ENCODE measurements at regions not wholly inside any gene's neighbourhood (a gene's known extent, or its start where the extent isn't known, plus 50 kb on each side); places are given as distances from the start of the nearest gene placed in this dataset.

- Histone ChIP-seq H3K4me1 (ENCODE audit: control insufficient read depth, low read length) (no peaks in the 10 kb centered on the region), H3K4me2 (ENCODE audit: low read length) (no peak overlapping the region), H3K27ac (ENCODE audit: low read depth, low read length) (no peak overlapping the region), H3K4me3 (ENCODE audit: low read length) (no peak overlapping the region), H3K9me3 (ENCODE audit: control insufficient read depth, insufficient read depth, low read length) (no peaks in the 10 kb centered on the region), H4K20me1 (ENCODE audit: control insufficient read depth, insufficient read depth, low read depth, low read length) (no peaks in the 10 kb centered on the region), H3F3A (ENCODE audit: control insufficient read depth, insufficient read depth) (no peaks in the 10 kb centered on the region), H3K79me2 (ENCODE audit: control insufficient read depth, low read length) (no peaks in the 10 kb centered on the region), H3K36me3 (ENCODE audit: control insufficient read depth, low read length) (no peaks in the 10 kb centered on the region), H3K27me3 (ENCODE audit: control insufficient read depth, low read length) (no peaks in the 10 kb centered on the region), H3K9me2 (replicated peaks; ENCODE audit: control insufficient read depth, low read length) (no peaks in the 10 kb centered on the region)
- TF ChIP-seq EZH2phosphoT487 (IDR thresholded peaks at IDR 0.05; ENCODE audit: borderline replicate concordance, low read length) (no peak), CTCF (IDR thresholded peaks at IDR 0.05; ENCODE audit: low read depth, low read length, poor library complexity, severe bottlenecking) (no peak)
Observed at GRCh38 chr5:58122157-58122556, 337.7 kb downstream of the PLK2 start.

DNA sequence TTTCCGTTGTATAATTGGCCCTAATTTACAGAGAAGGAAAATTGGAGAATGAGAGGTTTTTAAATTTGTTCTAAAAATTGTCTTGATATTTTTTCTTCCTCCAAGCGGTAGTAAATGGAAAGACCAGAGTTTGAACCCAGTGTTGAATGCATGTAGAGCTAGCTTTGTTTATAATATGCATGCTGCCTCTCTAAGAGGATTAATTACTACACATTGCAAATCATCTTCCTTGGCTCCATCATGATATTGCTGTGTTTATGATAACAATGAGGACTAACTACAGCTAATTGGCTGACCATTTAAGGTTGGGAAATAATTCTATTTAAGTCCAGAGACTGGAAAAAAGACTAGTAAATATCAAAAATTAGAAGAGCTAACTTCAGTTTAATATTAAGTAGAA is 338.5 kb downstream of the PLK2 start:
- H4K20me1 ChIP-seq (ENCODE audit: control insufficient read depth, insufficient read depth, low read depth, low read length), result no peaks in the 10 kb centered on the region
- no peak overlapping the region for H3K4me2 ChIP-seq (ENCODE audit: low read length)
- TF ChIP-seq CTCF (IDR thresholded peaks at IDR 0.05; ENCODE audit: low read depth, low read length, poor library complexity, severe bottlenecking) (no peak), EZH2phosphoT487 (IDR thresholded peaks at IDR 0.05; ENCODE audit: borderline replicate concordance, low read length) (no peak)
- H3K27ac ChIP-seq (ENCODE audit: low read depth, low read length), result no peak overlapping the region
- H3K9me2 ChIP-seq (replicated peaks; ENCODE audit: control insufficient read depth, low read length), result no peaks in the 10 kb centered on the region
- H3K36me3 ChIP-seq (ENCODE audit: control insufficient read depth, low read length), result no peaks in the 10 kb centered on the region
- no peaks in the 10 kb centered on the region for H3K79me2 ChIP-seq (ENCODE audit: control insufficient read depth, low read length)
- H3F3A ChIP-seq (ENCODE audit: control insufficient read depth, insufficient read depth), result no peaks in the 10 kb centered on the region
- no peaks in the 10 kb centered on the region for H3K4me1 ChIP-seq (ENCODE audit: control insufficient read depth, low read length)
- no peaks in the 10 kb centered on the region for H3K9me3 ChIP-seq (ENCODE audit: control insufficient read depth, insufficient read depth, low read length)
- no peak overlapping the region for H3K4me3 ChIP-seq (ENCODE audit: low read length)
- H3K27me3 ChIP-seq (ENCODE audit: control insufficient read depth, low read length), result no peaks in the 10 kb centered on the region

DNA sequence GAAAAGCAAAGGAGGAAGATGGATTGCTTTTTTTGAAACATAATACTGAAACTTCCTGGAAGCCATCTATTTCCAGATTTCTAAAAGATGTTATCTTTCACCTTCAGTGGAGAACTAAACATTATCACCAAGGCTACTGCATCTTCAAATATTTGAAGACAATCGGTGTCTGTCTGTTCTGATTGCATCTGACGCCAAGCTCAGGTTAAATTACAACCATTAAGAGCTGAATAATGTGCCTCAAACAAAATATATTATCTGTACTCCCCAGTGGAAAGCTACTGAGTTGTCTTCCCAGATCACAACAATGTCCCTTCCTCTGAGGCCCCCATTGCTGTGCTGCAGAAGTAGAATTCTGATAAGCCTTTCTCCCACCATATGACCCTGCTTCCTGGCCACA is 342.3 kb downstream of the PLK2 start:
- H3K36me3 ChIP-seq (ENCODE audit: control insufficient read depth, low read length), result no peaks in the 10 kb centered on the region
- TF ChIP-seq EZH2phosphoT487 (IDR thresholded peaks at IDR 0.05; ENCODE audit: borderline replicate concordance, low read length) (no peak), CTCF (IDR thresholded peaks at IDR 0.05; ENCODE audit: low read depth, low read length, poor library complexity, severe bottlenecking) (no peak)
- H3K27ac ChIP-seq (ENCODE audit: low read depth, low read length), result no peak overlapping the region

GRCh38 chr5:58116346-58116745 is 343.5 kb downstream of the PLK2 start:
- Histone ChIP-seq H3K4me2 (ENCODE audit: low read length) (no peak overlapping the region), H3K9me2 (replicated peaks; ENCODE audit: control insufficient read depth, low read length) (no peaks in the 10 kb centered on the region), H3K9me3 (ENCODE audit: control insufficient read depth, insufficient read depth, low read length) (no peaks in the 10 kb centered on the region), H3K27me3 (ENCODE audit: control insufficient read depth, low read length) (no peaks in the 10 kb centered on the region), H3K27ac (ENCODE audit: low read depth, low read length) (no peak overlapping the region), H3F3A (ENCODE audit: control insufficient read depth, insufficient read depth) (no peaks in the 10 kb centered on the region), H3K4me1 (ENCODE audit: control insufficient read depth, low read length) (no peaks in the 10 kb centered on the region), H3K4me3 (ENCODE audit: low read length) (no peak overlapping the region), H4K20me1 (ENCODE audit: control insufficient read depth, insufficient read depth, low read depth, low read length) (no peaks in the 10 kb centered on the region), H3K36me3 (ENCODE audit: control insufficient read depth, low read length) (no peaks in the 10 kb centered on the region), H3K79me2 (ENCODE audit: control insufficient read depth, low read length) (no peaks in the 10 kb centered on the region)
- no peak for TF ChIP-seq EZH2phosphoT487 (IDR thresholded peaks at IDR 0.05; ENCODE audit: borderline replicate concordance, low read length)
- TF ChIP-seq CTCF (IDR thresholded peaks at IDR 0.05; ENCODE audit: low read depth, low read length, poor library complexity, severe bottlenecking), result no peak

More for the DNA sequence above, 342.3 kb downstream of the PLK2 start:
- Histone ChIP-seq H3K9me3 (ENCODE audit: control insufficient read depth, insufficient read depth, low read length) (no peaks in the 10 kb centered on the region), H3K27me3 (ENCODE audit: control insufficient read depth, low read length) (no peaks in the 10 kb centered on the region), H3F3A (ENCODE audit: control insufficient read depth, insufficient read depth) (no peaks in the 10 kb centered on the region), H3K4me2 (ENCODE audit: low read length) (no peak overlapping the region), H3K79me2 (ENCODE audit: control insufficient read depth, low read length) (no peaks in the 10 kb centered on the region), H3K9me2 (replicated peaks; ENCODE audit: control insufficient read depth, low read length) (no peaks in the 10 kb centered on the region), H3K4me1 (ENCODE audit: control insufficient read depth, low read length) (no peaks in the 10 kb centered on the region), H4K20me1 (ENCODE audit: control insufficient read depth, insufficient read depth, low read depth, low read length) (no peaks in the 10 kb centered on the region), H3K4me3 (ENCODE audit: low read length) (no peak overlapping the region)

All from DOHH2 (cell line).